ENCODE measurements at regions not wholly inside any gene's neighbourhood (a gene's known extent, or its start where the extent isn't known, plus 50 kb on each side); places are given as distances from the start of the nearest gene placed in this dataset.

GRCh38 chr10:124144536-124144935 lies 51.1 kb upstream of the CHST15 start:
- Histone ChIP-seq H3K9me3 (no peaks in the 10 kb centered on the region), H3K4me1 (no peaks in the 10 kb centered on the region), H3K27ac (peak overlapping the region in 2 of 4 donors; percentile 8 to 22), H3K4me3 (no peak overlapping the region), H3K27me3 (no peaks in the 10 kb centered on the region), H3K36me3 (no peaks in the 10 kb centered on the region)
- peak in 1 of 4 donors; percentile 8 for ATAC-seq
- intact Hi-C loops (cut with DNase I) = no loop called here
- WGBS, 2 donors = 56 to 67% methylated on average over 9 of the region's 9 CpGs
- no peak for FAIRE-seq
- DNase-seq = peak in 1 of 6 donors; percentile 24
- no peak for TF ChIP-seq CTCF (IDR thresholded peaks at IDR 0.05)

- ATAC-seq (no peak), FAIRE-seq (no peak), DNase-seq (peak in 1 of 6 donors; percentile 15)
- Histone ChIP-seq H3K4me1 (no peaks in the 10 kb centered on the region), H3K27me3 (no peaks in the 10 kb centered on the region), H3K4me3 (no peak overlapping the region), H3K27ac (no peak overlapping the region), H3K36me3 (no peaks in the 10 kb centered on the region), H3K9me3 (no peaks in the 10 kb centered on the region)
- TF ChIP-seq CTCF (IDR thresholded peaks at IDR 0.05) = no peak
- intact Hi-C loops (cut with DNase I) = no loop called here
- 71 to 81% methylated on average over 6 of the region's 6 CpGs for WGBS, 2 donors
Observed at GRCh38 chr10:124143721-124144120, 50.3 kb upstream of the CHST15 start.
